Smooth muscle cell (in vitro differentiated cells): ENCODE measurements at regions not wholly inside any gene's neighbourhood (a gene's known extent, or its start where the extent isn't known, plus 50 kb on each side); places are given as distances from the start of the nearest gene placed in this dataset.

Experiments
- DNase-seq: peaks from one replicate; lab custom pipeline; 2025; ENCODE audit not compliant: unreplicated experiment; lab: John Stamatoyannopoulos, UW
- H2AFZ ChIP-seq: fragments of 200-600 bp; sonication (generic); 2 replicates; pipeline ENCODE4 v1.6.0; 2016; ENCODE audit warnings: antibody characterized with exemption, low read depth, mild to moderate bottlenecking
- H3F3A ChIP-seq: fragments of 200-600 bp; sonication (generic); 2 replicates; pipeline ENCODE4 v1.6.0; 2017; ENCODE audit warnings: antibody characterized with exemption, low read depth
- H3K27ac ChIP-seq: fragments of 200-600 bp; sonication (generic); 2 replicates; pipeline ENCODE4 v1.5.1; 2016; ENCODE audit warnings: low read depth, mild to moderate bottlenecking
- H3K27me3 ChIP-seq: fragments of 200-600 bp; sonication (generic); 2 replicates; pipeline ENCODE4 v1.6.1; 2016; ENCODE audit warnings: low read depth, mild to moderate bottlenecking
- H3K36me3 ChIP-seq: fragments of 200-600 bp; sonication (generic); 2 replicates; pipeline ENCODE4 v1.5.1; 2016; ENCODE audit warnings: low read depth
- H3K4me1 ChIP-seq: fragments of 200-600 bp; sonication (generic); 2 replicates; pipeline ENCODE4 v1.5.1; 2016; ENCODE audit warnings: low read depth
- H3K4me2 ChIP-seq: fragments of 200-600 bp; sonication (generic); 2 replicates; pipeline ENCODE4 v1.6.0; 2016; ENCODE audit warnings: mild to moderate bottlenecking
- H3K4me3 ChIP-seq: fragments of 200-600 bp; sonication (generic); 2 replicates; pipeline ENCODE4 v1.5.1; 2016; ENCODE audit warnings: mild to moderate bottlenecking
- H3K79me2 ChIP-seq: fragments of 200-600 bp; sonication (generic); 2 replicates; pipeline ENCODE4 v1.6.0; 2016; ENCODE audit warnings: low read depth, mild to moderate bottlenecking
- H3K9ac ChIP-seq: fragments of 200-600 bp; sonication (generic); 2 replicates; pipeline ENCODE4 v1.6.0; 2016; ENCODE audit warnings: low read depth
- H3K9me3 ChIP-seq: fragments of 200-600 bp; sonication (generic); replicated peaks from 2 replicates; pipeline ENCODE4 v1.5.1; 2016; ENCODE audit warnings: low read depth
- H4K20me1 ChIP-seq: fragments of 200-600 bp; sonication (generic); 2 replicates; pipeline ENCODE4 v1.6.0; 2016; ENCODE audit warnings: low read depth
- CTCF ChIP-seq: fragments of 200-600 bp; sonication (generic); IDR thresholded peaks from 2 replicates; pipeline ENCODE4 v1.5.1; 2017; ENCODE audit warnings: borderline replicate concordance, mild to moderate bottlenecking, antibody characterized with exemption; ENCODE audit not compliant: insufficient read depth, poor library complexity, severe bottlenecking
- WGBS: methylation state at CpG from one replicate; pipeline ENCODE4 v1.1.7; 2016; ENCODE audit warnings: low lambda C conversion rate; 5-methylcytosine and 5-hydroxymethylcytosine counted together

- no peak for DNase-seq
- Histone ChIP-seq H3K27me3 (no peaks in the 10 kb centered on the region), H3K4me2 (no peak overlapping the region), H3K79me2 (no peaks in the 10 kb centered on the region), H3K9ac (no peak overlapping the region), H3K9me3 (no peaks in the 10 kb centered on the region), H2AFZ (no peak overlapping the region), H3K27ac (no peak overlapping the region), H3F3A (peaks cover 13% of the 10 kb centered on the region), H4K20me1 (no peaks in the 10 kb centered on the region), H3K4me1 (peaks cover 10% of the 10 kb centered on the region), H3K4me3 (no peak overlapping the region), H3K36me3 (no peaks in the 10 kb centered on the region)
- 92% methylated on average over 9 of the region's 10 CpGs for WGBS
- TF ChIP-seq CTCF: no peak
Observed at GRCh38 chr10:110355141-110355831, 50.6 kb upstream of the SMNDC1 start.

DNA sequence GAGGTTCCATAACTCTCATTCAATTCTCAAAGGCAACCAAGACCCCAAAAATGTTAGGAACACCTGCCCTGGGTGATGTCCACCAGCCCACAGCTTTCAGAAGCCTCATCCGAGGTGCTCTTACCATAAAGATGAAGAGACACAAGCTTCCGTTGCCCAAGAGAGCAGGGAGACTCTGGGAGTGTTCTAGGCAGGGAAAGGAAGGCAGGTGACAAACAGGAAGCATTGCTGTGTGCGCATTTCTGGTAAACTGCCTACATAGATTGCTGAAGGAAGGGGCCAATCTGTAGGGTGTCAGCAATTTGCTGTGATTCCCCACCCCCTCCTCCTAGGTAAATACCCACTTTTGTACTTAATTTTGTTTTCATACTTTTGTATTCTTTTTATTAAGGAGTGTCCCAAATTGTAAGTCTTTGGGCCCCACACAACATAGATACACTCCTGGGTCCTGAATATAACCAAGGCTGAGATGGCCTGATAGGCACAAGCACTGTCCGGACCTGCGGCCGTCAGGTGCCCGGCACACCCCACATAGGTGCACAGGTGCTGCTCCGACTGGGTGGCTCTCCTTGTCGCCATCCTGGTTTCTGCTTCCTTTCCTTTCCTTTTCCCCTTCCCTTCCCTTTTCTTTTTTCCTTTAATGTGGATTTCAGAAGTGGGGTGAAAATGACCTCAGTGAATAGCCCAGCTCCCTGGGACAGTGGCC, 51.4 kb upstream of the SMNDC1 start:
- 92% methylated on average over 9 of the region's 9 CpGs for WGBS
- Histone ChIP-seq H2AFZ (no peak overlapping the region), H3K4me2 (peak overlapping the region; percentile 68), H4K20me1 (no peaks in the 10 kb centered on the region), H3K79me2 (no peaks in the 10 kb centered on the region), H3K4me3 (no peak overlapping the region), H3K27ac (peak overlapping the region; percentile 76), H3F3A (peaks cover 13% of the 10 kb centered on the region), H3K27me3 (no peaks in the 10 kb centered on the region), H3K9me3 (no peaks in the 10 kb centered on the region), H3K4me1 (peaks cover 10% of the 10 kb centered on the region), H3K36me3 (no peaks in the 10 kb centered on the region), H3K9ac (no peak overlapping the region)
- TF ChIP-seq CTCF: no peak
- DNase-seq: no peak

- peak overlapping the region; percentile 67 for H3K9ac ChIP-seq
- H3K4me3 ChIP-seq: no peak overlapping the region
- DNase-seq: no peak
Observed at GRCh38 chr10:110356628-110357245, 52.0 kb upstream of the SMNDC1 start.

More at GRCh38 chr10:110356628-110357245, 52.0 kb upstream of the SMNDC1 start:
- Histone ChIP-seq H3F3A (peaks cover 13% of the 10 kb centered on the region), H3K4me1 (peaks cover 10% of the 10 kb centered on the region), H3K27me3 (no peaks in the 10 kb centered on the region), H2AFZ (no peak overlapping the region), H3K79me2 (no peaks in the 10 kb centered on the region), H4K20me1 (no peaks in the 10 kb centered on the region), H3K9me3 (no peaks in the 10 kb centered on the region), H3K36me3 (no peaks in the 10 kb centered on the region), H3K4me2 (peak overlapping the region; percentile 68), H3K27ac (peak overlapping the region; percentile 76)
- 68% methylated on average over 19 of the region's 19 CpGs for WGBS
- no peak for TF ChIP-seq CTCF
